ENCODE measurements at regions not wholly inside any gene's neighbourhood (a gene's known extent, or its start where the extent isn't known, plus 50 kb on each side); places are given as distances from the start of the nearest gene placed in this dataset.

- no peak for TF ChIP-seq YY1 (IDR thresholded peaks at IDR 0.05; ENCODE audit: extremely low read depth, insufficient replicate concordance, low read depth, low read length)
- no peak for TF ChIP-seq TCF7L2 (IDR thresholded peaks at IDR 0.05; ENCODE audit: borderline replicate concordance, extremely low read depth, insufficient read depth, insufficient read length)
- no peak for TF ChIP-seq CTCF (IDR thresholded peaks at IDR 0.05 in 2 of 3, conservative IDR thresholded peaks at IDR 0.05 in 1 of 3; ENCODE audit: borderline replicate concordance in 1 of 3, insufficient read depth in 1 of 3, low read depth in 2 of 3, low read length in 2 of 3)
Measured at GRCh38 chr10:128537834-128538330, 411.7 kb upstream of the MKI67 start.
